Inflammatory macrophage (primary cell): ENCODE measurements at regions not wholly inside any gene's neighbourhood (a gene's known extent, or its start where the extent isn't known, plus 50 kb on each side); places are given as distances from the start of the nearest gene placed in this dataset.
"Not testable (repeated sequence)": the region's sequence is repeated elsewhere in the genome, so short reads cannot be mapped to it uniquely, and the experiment has no call there.

Experiments used
- DNase-seq, 2 donors: peaks; one replicate each; pipeline ENCODE4 v3.0.0-alpha.2; 2020 to 2022

- DNase-seq: not testable (repeated sequence)
These were observed 5507.7 kb upstream of the TPTE start for GRCh38 chr21:5013455-5014304.

GRCh38 chr21:5015187-5015586 lies 5506.2 kb upstream of the TPTE start:
- not testable (repeated sequence) for DNase-seq

- not testable (repeated sequence) for DNase-seq
These were observed 5502.3 kb upstream of the TPTE start for GRCh38 chr21:5019120-5019519.

DNA sequence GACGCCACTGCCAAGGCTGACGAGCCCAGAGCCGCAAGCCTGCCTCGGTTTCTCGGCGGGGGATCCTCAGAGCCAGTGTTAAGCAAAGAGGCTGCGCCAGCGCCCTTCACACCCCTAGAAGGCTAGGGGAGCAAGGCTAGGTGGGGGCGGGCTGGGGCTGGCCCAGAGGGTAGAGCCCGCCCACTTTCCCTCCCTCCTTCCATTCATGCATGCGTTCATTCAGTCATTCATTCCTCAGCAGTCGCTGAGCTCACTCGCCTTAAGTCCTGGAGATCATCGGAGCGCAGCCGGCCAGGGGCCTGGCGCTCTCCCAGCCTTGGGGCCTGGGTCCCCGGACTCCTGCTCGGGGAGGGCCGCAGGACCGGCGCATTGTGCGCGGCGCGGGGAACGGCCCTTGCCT lies 5499.6 kb upstream of the TPTE start:
- not testable (repeated sequence) for DNase-seq

GRCh38 chr21:5022254-5022653 lies 5499.1 kb upstream of the TPTE start:
- DNase-seq: not testable (repeated sequence)

- not testable (repeated sequence) for DNase-seq
These were observed 5498.6 kb upstream of the TPTE start for GRCh38 chr21:5022748-5023147.

- not testable (repeated sequence) for DNase-seq
These were observed 5486.2 kb upstream of the TPTE start for GRCh38 chr21:5035147-5035546.

DNA sequence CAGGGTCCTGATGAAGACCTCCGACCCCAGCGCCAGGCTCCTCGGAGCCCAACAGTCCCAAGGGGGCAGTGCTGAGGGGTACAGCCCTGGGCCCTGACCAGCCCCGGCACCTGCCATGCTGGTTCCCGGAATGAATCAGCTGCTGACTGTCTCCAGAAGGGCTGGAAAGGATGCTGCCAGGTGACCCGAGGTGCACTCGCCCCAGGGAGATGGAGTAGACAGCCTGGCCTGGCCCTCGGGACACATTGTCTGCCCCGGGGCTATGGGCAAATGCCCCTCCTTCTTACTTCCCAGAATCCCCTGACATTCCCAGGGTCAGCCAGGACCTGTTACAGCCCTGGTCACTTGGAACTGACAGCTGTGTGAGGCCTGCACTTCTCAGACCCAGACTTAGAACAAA lies 5485.8 kb upstream of the TPTE start:
- DNase-seq: not testable (repeated sequence)

DNA sequence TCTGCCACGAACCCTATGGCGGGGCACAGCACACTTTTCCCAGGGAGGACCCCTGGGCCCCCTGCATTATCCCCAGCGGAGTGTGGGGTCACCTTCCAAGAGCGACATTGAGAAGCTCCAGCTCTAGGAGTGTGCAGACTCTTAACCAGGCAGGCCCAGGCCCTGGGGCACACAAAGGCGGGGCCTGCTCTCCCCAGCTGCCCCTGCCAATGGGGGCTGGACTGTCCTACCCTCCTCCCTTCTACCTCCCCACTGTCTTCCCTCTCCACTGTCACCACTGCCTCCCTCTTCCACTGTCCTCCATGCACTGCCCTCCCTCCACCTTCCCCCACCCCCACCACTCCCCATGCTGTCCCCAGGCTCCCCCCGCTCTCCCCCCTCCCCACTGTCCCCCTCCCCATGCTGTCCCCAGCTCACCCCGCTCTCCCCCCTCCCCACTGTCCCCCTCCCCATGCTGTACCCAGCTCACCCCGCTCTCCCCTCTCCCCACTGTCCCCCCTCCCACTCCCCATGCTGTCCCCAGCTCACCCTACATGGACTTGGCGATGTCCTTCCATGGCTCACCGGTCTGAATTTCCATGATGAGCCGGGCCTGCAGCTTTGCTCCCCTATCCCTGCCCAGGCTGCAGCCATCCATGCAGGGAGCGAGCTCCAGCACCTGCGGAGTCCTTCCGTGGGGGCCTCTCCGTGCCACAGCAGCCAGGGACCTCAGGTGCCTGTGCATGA lies 5483.6 kb upstream of the TPTE start:
- not testable (repeated sequence) for DNase-seq

DNA sequence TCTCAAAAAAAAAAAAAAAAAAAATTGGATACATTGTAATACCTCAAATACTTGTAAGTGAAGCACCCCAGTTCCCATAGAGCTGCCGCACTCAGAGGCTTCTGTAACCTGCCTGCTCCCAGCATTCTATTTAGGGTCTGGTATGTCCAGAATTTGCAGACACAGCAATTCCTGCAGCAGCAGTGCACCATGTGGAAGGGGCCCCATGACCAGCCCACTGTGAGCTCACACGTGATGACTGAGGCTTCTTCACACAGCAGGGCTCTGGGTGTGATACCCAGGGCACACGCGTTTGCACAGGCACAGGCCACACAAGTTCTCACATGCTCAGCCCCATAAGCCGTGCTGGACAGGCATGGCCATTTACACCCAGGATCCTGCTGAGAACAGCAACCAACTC lies 5481.5 kb upstream of the TPTE start:
- DNase-seq: not testable (repeated sequence)

GRCh38 chr21:5042583-5042982 lies 5478.8 kb upstream of the TPTE start:
- DNase-seq: not testable (repeated sequence)

GRCh38 chr21:5044812-5045211 lies 5476.6 kb upstream of the TPTE start:
- not testable (repeated sequence) for DNase-seq

- DNase-seq: not testable (repeated sequence)
These were observed 5469.9 kb upstream of the TPTE start for GRCh38 chr21:5051303-5052018.

DNA sequence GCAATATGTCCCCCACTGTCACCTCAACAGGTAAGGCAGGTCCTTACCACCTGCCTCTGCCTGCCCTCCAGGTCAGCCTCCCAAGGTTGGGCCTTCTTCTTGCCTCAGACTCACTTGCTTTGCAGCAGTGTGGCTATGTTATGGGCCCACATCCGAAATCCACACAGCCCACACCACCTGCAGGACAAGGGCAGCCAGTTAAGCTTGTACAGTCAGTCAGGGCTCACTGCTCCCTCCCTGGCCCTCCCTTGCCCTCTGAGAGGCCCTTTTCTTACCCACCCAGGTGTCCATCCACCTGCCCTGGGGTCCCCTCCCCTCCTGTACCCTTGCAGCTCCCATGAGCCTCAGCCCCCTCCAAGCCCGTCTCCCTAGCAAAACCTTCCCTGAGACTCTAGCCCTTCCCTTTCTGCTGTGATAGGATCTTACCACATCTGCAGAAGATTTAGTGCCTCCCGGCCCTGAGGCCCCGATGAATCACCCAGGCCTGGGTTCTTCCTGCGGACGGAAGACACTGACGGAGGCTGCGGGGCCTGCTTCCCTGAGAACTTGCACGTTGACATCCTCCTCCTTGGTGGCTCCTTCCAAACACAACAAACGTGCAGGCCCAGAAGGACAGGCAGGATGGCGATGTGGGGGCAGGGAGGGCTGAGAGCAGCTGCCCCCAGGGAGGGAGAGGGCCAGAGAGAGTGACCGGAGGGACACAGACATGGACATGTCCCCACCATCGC lies 5466.2 kb upstream of the TPTE start:
- peak in 1 of 2 donors; percentile 1 for DNase-seq

DNA sequence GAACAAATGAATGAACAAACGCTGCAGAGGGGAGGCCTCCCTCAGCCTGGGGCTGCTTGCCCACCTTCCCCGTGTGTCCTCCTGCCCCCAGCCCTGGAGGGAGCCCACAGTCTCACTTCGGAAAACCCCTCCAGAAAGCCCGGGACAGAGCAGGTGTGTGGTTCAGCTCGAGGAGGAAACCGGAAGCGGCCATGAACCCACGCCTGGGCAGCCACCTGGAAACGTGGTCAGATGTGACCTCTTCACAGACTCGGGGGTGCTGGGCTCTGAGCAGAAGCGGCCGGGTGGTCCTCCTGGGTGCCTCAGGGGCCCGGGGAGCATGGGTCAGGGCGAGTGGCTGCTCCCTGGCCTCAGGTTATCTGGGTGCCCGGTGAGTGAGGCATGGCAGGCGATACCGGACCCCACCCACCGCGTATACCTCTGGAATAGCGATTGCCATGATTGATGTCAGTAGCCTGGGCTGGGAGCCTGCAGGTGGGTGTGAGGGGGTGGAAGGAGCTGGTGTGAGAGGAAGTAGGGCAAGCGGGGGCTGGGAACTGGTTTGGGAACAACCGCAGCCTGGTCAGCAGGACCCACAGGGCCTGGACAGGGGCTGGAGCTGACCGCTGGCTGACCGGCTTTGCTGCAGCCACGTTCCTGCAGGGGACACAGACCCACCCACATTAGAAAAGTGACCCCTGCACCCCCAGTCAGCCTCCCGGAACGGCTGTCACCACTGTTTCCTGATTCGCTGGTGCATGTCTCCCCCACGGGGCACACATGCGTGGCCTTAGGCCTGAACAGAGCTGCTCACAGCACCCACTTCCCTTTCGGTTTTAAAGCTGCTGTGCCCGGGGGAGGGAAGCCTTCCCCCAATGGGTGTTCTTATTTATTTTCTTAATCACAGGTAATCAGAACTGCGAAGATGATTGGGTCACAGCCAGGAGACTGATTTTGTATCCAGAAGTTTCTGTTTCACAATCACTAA lies 5465.1 kb upstream of the TPTE start:
- DNase-seq: not testable (repeated sequence)

DNA sequence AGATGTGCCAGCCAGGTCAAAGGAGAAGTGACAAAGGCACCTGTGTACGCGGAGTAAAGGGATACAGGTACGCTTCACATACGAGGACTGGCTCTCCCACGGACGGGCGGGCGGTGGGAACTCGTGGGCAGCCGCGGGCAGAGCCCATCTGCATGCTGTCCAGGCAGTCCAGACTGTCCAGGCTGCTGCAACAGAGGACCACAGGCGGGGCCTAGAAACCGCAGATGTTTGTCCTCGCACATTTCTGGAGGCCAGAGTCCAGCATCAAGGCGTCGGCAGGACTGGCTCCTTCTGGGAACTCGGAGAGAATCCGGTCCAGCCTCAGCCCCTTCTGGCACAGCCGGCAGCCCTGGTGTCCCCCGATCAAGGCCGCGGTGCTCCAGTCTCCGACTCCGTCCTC lies 5464.3 kb upstream of the TPTE start:
- not testable (repeated sequence) for DNase-seq

GRCh38 chr21:5060364-5061083 lies 5460.9 kb upstream of the TPTE start:
- DNase-seq: not testable (repeated sequence)

DNA sequence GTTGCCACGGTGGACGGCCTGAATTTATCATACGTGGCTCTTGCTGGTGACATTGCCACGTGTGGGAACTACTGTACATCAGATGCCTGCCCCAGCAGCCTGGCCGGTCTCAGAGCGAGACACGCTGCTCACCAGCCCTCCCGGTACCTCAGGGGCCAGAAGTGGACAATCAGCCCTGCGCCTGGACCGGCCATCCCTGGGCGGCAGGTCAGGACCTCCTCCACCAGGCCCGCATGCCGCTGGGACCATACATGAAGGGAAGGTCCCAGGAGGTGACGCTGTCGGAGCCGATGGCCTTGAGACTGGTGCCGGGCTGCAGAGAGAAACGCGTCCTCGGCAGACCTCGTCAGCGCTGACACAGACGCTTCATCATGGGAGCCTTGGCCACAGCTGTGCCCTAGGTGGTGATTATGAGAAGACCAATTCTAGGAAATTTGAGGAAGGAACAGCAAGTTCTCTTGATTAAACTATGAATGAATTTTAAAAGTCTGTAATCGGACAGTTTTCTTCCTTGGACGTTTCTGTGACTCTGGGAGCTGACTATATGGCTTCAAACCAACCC lies 5456.7 kb upstream of the TPTE start:
- DNase-seq: not testable (repeated sequence)

- peak; percentile 76 to 96 for DNase-seq
These were observed 5455.9 kb upstream of the TPTE start for GRCh38 chr21:5065240-5066211.
